IMR-90 (cell line): ENCODE measurements at regions not wholly inside any gene's neighbourhood (a gene's known extent, or its start where the extent isn't known, plus 50 kb on each side); places are given as distances from the start of the nearest gene placed in this dataset.

Experiments
- ATAC-seq: fragments of 200-7000 bp; cut with Tn5 transposase; 2 replicates; pipeline ENCODE4 v1.9.1; 2020; ENCODE audit warnings: low read depth, mild to moderate bottlenecking, moderate library complexity
- BruUV-seq: library from RNA; stranded (reverse); fragments of 400-500 nt; replicated peaks from 2 replicates; lab custom pipeline; 2021; lab: Mats Ljungman, UMichigan
- CTCF ChIA-PET: fragments of 300-600 bp; formaldehyde crosslinking; extraction: SDS; loops from one replicate; lab custom pipeline; 2021; ENCODE audit warnings: antibody characterized with exemption; lab: Yijun Ruan, JAX
- POLR2A ChIA-PET: fragments of 300-600 bp; sonication (Branson Sonifier 250); formaldehyde crosslinking; loops from one replicate; lab custom pipeline; 2022; ENCODE audit warnings: antibody characterized with exemption; ENCODE audit not compliant: unreplicated experiment; lab: Charles Lee
- DNase-seq: peaks from one replicate; pipeline ENCODE4 v3.0.0; 2013
- H2AFZ ChIP-seq: replicated peaks from 2 replicates; pipeline ENCODE3; 2013; ENCODE audit warnings: low read length, mild to moderate bottlenecking; ENCODE audit not compliant: poor library complexity
- H2AK5ac ChIP-seq: 2 replicates; pipeline ENCODE4 v1.6.1; 2013; ENCODE audit warnings: low read depth, low read length, inconsistent platforms
- H2AK9ac ChIP-seq: replicated peaks from 2 replicates; pipeline ENCODE3; 2013; ENCODE audit warnings: mild to moderate bottlenecking, low read depth, low read length, moderate library complexity; ENCODE audit not compliant: poor library complexity
- H2BK120ac ChIP-seq: 2 replicates; pipeline ENCODE4 v1.6.1; 2013; ENCODE audit warnings: low read depth, low read length, inconsistent platforms
- H2BK15ac ChIP-seq: 3 replicates; pipeline ENCODE4 v1.6.1; 2013; ENCODE audit warnings: low read depth, low read length, inconsistent platforms
- H2BK20ac ChIP-seq: 2 replicates; pipeline ENCODE4 v1.6.1; 2013; ENCODE audit warnings: low read depth, mild to moderate bottlenecking, inconsistent platforms, low read length, moderate library complexity
- H2BK5ac ChIP-seq: 2 replicates; pipeline ENCODE4 v1.6.1; 2013; ENCODE audit warnings: mild to moderate bottlenecking, low read depth, low read length, inconsistent platforms; ENCODE audit not compliant: poor library complexity, severe bottlenecking
- H3K14ac ChIP-seq: replicated peaks from 2 replicates; pipeline ENCODE4 v1.6.1; 2013; ENCODE audit warnings: low read depth, low read length, inconsistent platforms
- H3K18ac ChIP-seq: 2 replicates; pipeline ENCODE4 v1.6.1; 2013; ENCODE audit warnings: low read depth, low read length, control low read depth
- H3K23ac ChIP-seq: 2 replicates; pipeline ENCODE4 v1.6.1; 2013; ENCODE audit warnings: low read depth, low read length, inconsistent platforms
- H3K27ac ChIP-seq: 2 replicates; pipeline ENCODE4 v1.5.1; 2013; ENCODE audit warnings: mild to moderate bottlenecking, control low read depth, low read length; ENCODE audit not compliant: insufficient read depth
- H3K27me3 ChIP-seq: 2 replicates; pipeline ENCODE4 v1.6.1; 2013; ENCODE audit warnings: low read length; ENCODE audit not compliant: control insufficient read depth, insufficient read depth
- H3K36me3 ChIP-seq: 2 replicates; pipeline ENCODE4 v1.6.1; 2013; ENCODE audit warnings: low read length, mixed read lengths; ENCODE audit not compliant: control insufficient read depth, insufficient read depth
- H3K4ac ChIP-seq: 2 replicates; pipeline ENCODE4 v1.6.1; 2013; ENCODE audit warnings: low read depth, low read length, inconsistent platforms
- H3K4me1 ChIP-seq: 2 replicates; pipeline ENCODE4 v1.6.1; 2013; ENCODE audit warnings: low read length, mixed read lengths; ENCODE audit not compliant: control insufficient read depth, insufficient read depth
- H3K4me2 ChIP-seq: 2 replicates; pipeline ENCODE4 v1.6.1; 2013; ENCODE audit warnings: low read depth, mild to moderate bottlenecking, control low read depth, low read length, moderate library complexity
- H3K4me3 ChIP-seq: 2 replicates; pipeline ENCODE4 v1.5.1; 2013; ENCODE audit warnings: low read depth, mild to moderate bottlenecking, control low read depth, low read length, moderate library complexity; ENCODE audit not compliant: insufficient read depth
- H3K56ac ChIP-seq: 2 replicates; pipeline ENCODE4 v1.6.1; 2013; ENCODE audit warnings: low read length, inconsistent platforms; ENCODE audit not compliant: insufficient read depth; ENCODE audit errors: extremely low read depth
- H3K79me1 ChIP-seq, 2 experiments: 2 replicates each; pipeline ENCODE4 v1.6.1; 2013; ENCODE audit warnings: low read length in 2 of 2, inconsistent platforms in 1 of 2, low read depth in 1 of 2
- H3K9ac ChIP-seq: 2 replicates; pipeline ENCODE4 v1.6.1; 2013; ENCODE audit warnings: low read depth, low read length, control low read depth
- H3K9me1 ChIP-seq: 2 replicates; pipeline ENCODE4 v1.6.1; 2013; ENCODE audit warnings: low read length, inconsistent platforms; ENCODE audit not compliant: insufficient read depth
- H3K9me3 ChIP-seq: 2 replicates; pipeline ENCODE4 v1.6.1; 2013; ENCODE audit warnings: low read length; ENCODE audit not compliant: control insufficient read depth, insufficient read depth
- H4K20me1 ChIP-seq: 2 replicates; pipeline ENCODE4 v1.6.1; 2013; ENCODE audit warnings: low read length, inconsistent platforms; ENCODE audit not compliant: insufficient read depth
- H4K5ac ChIP-seq: 2 replicates; pipeline ENCODE4 v1.6.1; 2013; ENCODE audit warnings: mild to moderate bottlenecking, low read depth, low read length, control low read depth
- H4K8ac ChIP-seq, 2 experiments: 2 replicates each; pipeline ENCODE4 v1.6.1; 2013; ENCODE audit warnings: low read depth in 2 of 2, low read length in 2 of 2, control low read depth in 1 of 2, inconsistent platforms in 1 of 2
- H4K91ac ChIP-seq: 2 replicates; pipeline ENCODE4 v1.6.1; 2013; ENCODE audit warnings: low read depth, low read length, inconsistent platforms; ENCODE audit not compliant: insufficient read depth
- BHLHE40 ChIP-seq: fragments of 150-350 bp; IDR thresholded peaks from 2 replicates; pipeline ENCODE4 v1.6.1; 2016; ENCODE audit warnings: mild to moderate bottlenecking, low read depth, low read length
- SMC3 ChIP-seq: fragments of 150-350 bp; IDR thresholded peaks from 2 replicates; pipeline ENCODE4 v1.6.1; 2016; ENCODE audit warnings: low read depth, mild to moderate bottlenecking, antibody characterized with exemption, low read length, moderate library complexity
- WGBS, 2 experiments: methylation state at CpG; one replicate each; pipeline versions ENCODE4 v1.1.5 to v1.1.7; 2013; ENCODE audit warnings: missing lambda C conversion rate in 2 of 2; ENCODE audit not compliant: insufficient read length in 1 of 2; ENCODE audit errors: extremely low coverage in 2 of 2; 5-methylcytosine and 5-hydroxymethylcytosine counted together
- dilution Hi-C: fragments of 300-500 bp; cut with HindIII; formaldehyde crosslinking; loops from one replicate; pipeline ENCODE4 v1.14.3; 2018; ENCODE audit warnings: low sequenced_read_pairs; ENCODE audit not compliant: unreplicated experiment
- in situ Hi-C: fragments of 300-500 bp; cut with MboI; formaldehyde crosslinking; loops from 3 replicates; pipeline ENCODE4 v1.14.3; 2019; ENCODE audit warnings: low sequenced_read_pairs, inconsistent platforms, mixed read lengths
- intact Hi-C: fragments of 100-400 bp; cut with micrococcal nuclease; formaldehyde crosslinking; loops from 2 replicates; pipeline ENCODE4 v1.10.0; 2022

DNA sequence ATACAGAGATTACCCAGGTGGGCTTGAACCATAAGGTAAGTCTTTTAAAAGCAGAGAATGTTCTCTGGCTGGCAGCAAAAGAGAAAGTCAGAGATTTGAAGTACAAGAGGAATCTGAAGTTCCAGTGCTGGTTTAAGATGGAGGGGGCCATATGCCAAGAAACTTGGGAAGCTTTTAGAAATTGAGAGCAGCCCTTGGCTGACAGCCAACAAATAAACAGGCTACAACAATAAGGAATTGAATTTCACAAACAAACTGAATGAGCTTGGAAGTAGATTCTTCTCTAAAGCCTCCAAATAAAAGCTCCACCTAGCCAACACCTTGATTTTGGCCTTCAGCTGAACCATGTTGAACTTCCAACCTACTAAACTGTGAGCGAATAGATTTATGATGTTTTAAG is 85.7 kb downstream of the TRIM42 start:
- no peak overlapping the region for H4K8ac ChIP-seq
- no peak overlapping the region for H3K9ac ChIP-seq
- no peak overlapping the region for H2AK5ac ChIP-seq
- in situ Hi-C loops (no loop called here), intact Hi-C loops (no loop called here), dilution Hi-C loops (no loop called here)
- ChIA-PET POLR2A (no interaction called here), CTCF (no interaction called here)
- H3K36me3 ChIP-seq, result no peaks in the 10 kb centered on the region
- TF ChIP-seq SMC3 (no peak), BHLHE40 (no peak)
- no peak overlapping the region for H2BK120ac ChIP-seq
- no peak overlapping the region for H3K18ac ChIP-seq
- no peak overlapping the region for H3K4me2 ChIP-seq
- H4K20me1 ChIP-seq, result no peaks in the 10 kb centered on the region
- no peaks in the 10 kb centered on the region for H3K79me1 ChIP-seq
- H2BK20ac ChIP-seq, result no peak overlapping the region
- no peak overlapping the region for H3K27ac ChIP-seq
- no peak overlapping the region for H2BK15ac ChIP-seq
- no peak overlapping the region for H2AFZ ChIP-seq
- H3K4me3 ChIP-seq, result no peak overlapping the region
- no peaks in the 10 kb centered on the region for H3K9me3 ChIP-seq
- no TSS peak for BruUV-seq
- no peak overlapping the region for H3K56ac ChIP-seq
- H2AK9ac ChIP-seq, result no peak overlapping the region
- no peak overlapping the region for H3K23ac ChIP-seq
- H3K4me1 ChIP-seq, result no peaks in the 10 kb centered on the region
- no peak overlapping the region for H4K5ac ChIP-seq
- H4K91ac ChIP-seq, result no peak overlapping the region
- no peak overlapping the region for H3K14ac ChIP-seq
- ATAC-seq, result no peak
- DNase-seq, result no peak
- no peak overlapping the region for H3K4ac ChIP-seq
- H3K27me3 ChIP-seq, result no peaks in the 10 kb centered on the region
- H2BK5ac ChIP-seq, result no peak overlapping the region
- H3K9me1 ChIP-seq, result no peaks in the 10 kb centered on the region
- no CpG with 5 or more reads among the region's 1 CpG for WGBS, 2 experiments
